Psoas muscle (tissue), 7 donors: ENCODE measurements at regions not wholly inside any gene's neighbourhood (a gene's known extent, or its start where the extent isn't known, plus 50 kb on each side); places are given as distances from the start of the nearest gene placed in this dataset.

Experiments
- ATAC-seq, 4 donors: fragments of 200-7000 bp; cut with Tn5 transposase; one replicate each; pipeline ENCODE4 v1.9.1; 2020; ENCODE audit warnings: moderate library complexity in 3 of 4, mild to moderate bottlenecking in 2 of 4
- DNase-seq, 2 donors: peaks; one replicate each; pipeline ENCODE4 v3.0.0-alpha.2; 2020
- H3K27ac ChIP-seq: fragments of 200-600 bp; one replicate; pipeline ENCODE4 v1.8.0; 2022
- H3K27me3 ChIP-seq, 3 donors: fragments of 200-600 bp in 1 of 3; one replicate each; pipeline versions ENCODE4 v1.6.1 to v1.8.0; 2013 to 2022; ENCODE audit warnings: low read length in 2 of 3, mild to moderate bottlenecking in 2 of 3, moderate library complexity in 1 of 3; ENCODE audit not compliant: insufficient read depth in 3 of 3
- H3K36me3 ChIP-seq, 2 donors: fragments of 200-600 bp in 1 of 2; one replicate each; pipeline versions ENCODE4 v1.6.1 to v1.8.0; 2013 to 2022; ENCODE audit warnings: low read depth in 1 of 2, mild to moderate bottlenecking in 1 of 2, moderate library complexity in 1 of 2; ENCODE audit not compliant: insufficient read depth in 1 of 2
- H3K4me1 ChIP-seq: fragments of 200-600 bp; one replicate; pipeline ENCODE4 v1.8.0; 2022
- H3K4me3 ChIP-seq: fragments of 200-600 bp; one replicate; pipeline ENCODE4 v1.8.0; 2022; ENCODE audit warnings: mild to moderate bottlenecking
- H3K9me3 ChIP-seq: fragments of 200-600 bp; one replicate; pipeline ENCODE4 v1.8.0; 2022
- WGBS, 3 donors: extraction: QIAGEN DNeasy Blood & Tissue Kit; methylation state at CpG; one replicate each; pipeline versions ENCODE4 v1.1.6 to v1.1.7; 2013; 5-methylcytosine and 5-hydroxymethylcytosine counted together
- intact Hi-C, 2 donors: fragments of 100-400 bp; cut with DNase I; formaldehyde crosslinking; loops; one replicate each; pipeline versions ENCODE4 v1.11.0 to v1.14.2; 2022
- TF ChIP-seq, protein P1 (sequence below): fragments of 200-600 bp; IDR thresholded peaks from one replicate; pipeline ENCODE4 v1.8.0; 2022; ENCODE audit warnings: antibody characterized with exemption
- donor health status: healthy with polysubstance abuse.
- donor health status: DM: no; HTN: no; CAD: no; lungs with moderate emphysema.
- donor health status: Bipolar disorder and iron deficiency.
- donor health status: healthy.
- donor health status: DM: yes; HTN: yes; CAD: no.
- donor health status: DM: no; HTN: no; CAD: no.
- donor health status: DM: yes; HTN: yes; CAD: no.

DNA sequence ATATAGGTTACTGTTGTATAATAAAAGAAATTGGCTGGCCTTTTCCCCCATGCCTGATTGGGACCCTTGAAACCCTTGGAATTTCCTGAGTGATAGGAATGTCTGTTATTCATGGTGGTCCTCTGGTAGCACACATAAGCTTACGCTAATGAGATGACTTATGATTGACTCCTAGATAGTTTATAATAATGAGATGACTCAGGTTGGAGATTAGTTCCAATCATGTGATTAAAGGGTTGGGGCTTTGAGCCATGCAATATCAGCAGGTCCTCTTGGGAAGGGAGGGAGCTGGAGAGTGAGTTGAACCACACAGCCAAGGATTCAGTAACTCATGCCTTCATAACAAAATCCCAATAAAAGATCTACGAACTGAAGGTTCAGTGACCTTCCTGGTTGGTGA lies 407.6 kb upstream of the MANEA start:
- no peaks in the 10 kb centered on the region for H3K9me3 ChIP-seq
- H3K4me3 ChIP-seq = no peak overlapping the region
- intact Hi-C loops = no loop called here
- 44 to 57% (median 52%) methylated on average over 2 of the region's 2 CpGs for WGBS, 3 donors
- no peak overlapping the region for H3K27ac ChIP-seq
- no peak for DNase-seq
- no peaks in the 10 kb centered on the region for H3K27me3 ChIP-seq
- no peaks in the 10 kb centered on the region for H3K4me1 ChIP-seq
- TF ChIP-seq, protein P1, sequence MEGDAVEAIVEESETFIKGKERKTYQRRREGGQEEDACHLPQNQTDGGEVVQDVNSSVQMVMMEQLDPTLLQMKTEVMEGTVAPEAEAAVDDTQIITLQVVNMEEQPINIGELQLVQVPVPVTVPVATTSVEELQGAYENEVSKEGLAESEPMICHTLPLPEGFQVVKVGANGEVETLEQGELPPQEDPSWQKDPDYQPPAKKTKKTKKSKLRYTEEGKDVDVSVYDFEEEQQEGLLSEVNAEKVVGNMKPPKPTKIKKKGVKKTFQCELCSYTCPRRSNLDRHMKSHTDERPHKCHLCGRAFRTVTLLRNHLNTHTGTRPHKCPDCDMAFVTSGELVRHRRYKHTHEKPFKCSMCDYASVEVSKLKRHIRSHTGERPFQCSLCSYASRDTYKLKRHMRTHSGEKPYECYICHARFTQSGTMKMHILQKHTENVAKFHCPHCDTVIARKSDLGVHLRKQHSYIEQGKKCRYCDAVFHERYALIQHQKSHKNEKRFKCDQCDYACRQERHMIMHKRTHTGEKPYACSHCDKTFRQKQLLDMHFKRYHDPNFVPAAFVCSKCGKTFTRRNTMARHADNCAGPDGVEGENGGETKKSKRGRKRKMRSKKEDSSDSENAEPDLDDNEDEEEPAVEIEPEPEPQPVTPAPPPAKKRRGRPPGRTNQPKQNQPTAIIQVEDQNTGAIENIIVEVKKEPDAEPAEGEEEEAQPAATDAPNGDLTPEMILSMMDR = no peak
- no peak for ATAC-seq
- H3K36me3 ChIP-seq = no peaks in the 10 kb centered on the region

DNA sequence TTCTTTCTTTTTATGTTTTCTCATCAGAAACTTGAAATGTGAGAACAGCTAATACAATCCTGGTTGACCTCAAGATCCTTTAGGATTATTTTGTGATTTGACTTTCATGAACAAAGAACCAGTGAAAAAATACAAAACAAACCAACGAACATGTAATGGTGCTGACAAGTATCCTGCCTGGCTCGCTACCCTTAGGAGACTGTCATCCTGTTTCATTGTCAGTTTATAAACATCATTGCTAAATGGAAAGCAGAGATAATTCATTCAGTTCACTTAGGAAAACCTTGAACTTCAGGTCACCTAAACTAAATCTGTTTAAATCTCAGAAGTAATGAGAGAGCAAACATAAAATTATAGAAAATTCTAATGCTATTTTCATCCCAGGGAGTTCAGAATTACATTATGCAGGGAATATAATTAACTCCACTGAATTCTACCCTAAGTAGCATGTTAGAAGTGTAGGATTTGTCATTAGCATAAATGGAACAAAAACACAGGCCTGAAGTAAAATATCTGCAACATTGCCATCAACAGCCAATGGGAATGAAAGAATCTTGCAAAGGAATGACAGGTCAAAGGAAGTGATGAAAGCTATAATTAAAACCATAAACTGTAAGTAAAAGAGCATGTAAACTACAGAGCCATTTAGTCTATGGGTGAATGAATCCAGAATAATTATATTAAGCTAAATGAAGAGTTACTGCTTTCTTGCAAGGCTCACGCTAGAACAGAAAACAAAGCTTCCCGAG lies 401.2 kb upstream of the MANEA start:
- H3K4me1 ChIP-seq = no peaks in the 10 kb centered on the region

DNA sequence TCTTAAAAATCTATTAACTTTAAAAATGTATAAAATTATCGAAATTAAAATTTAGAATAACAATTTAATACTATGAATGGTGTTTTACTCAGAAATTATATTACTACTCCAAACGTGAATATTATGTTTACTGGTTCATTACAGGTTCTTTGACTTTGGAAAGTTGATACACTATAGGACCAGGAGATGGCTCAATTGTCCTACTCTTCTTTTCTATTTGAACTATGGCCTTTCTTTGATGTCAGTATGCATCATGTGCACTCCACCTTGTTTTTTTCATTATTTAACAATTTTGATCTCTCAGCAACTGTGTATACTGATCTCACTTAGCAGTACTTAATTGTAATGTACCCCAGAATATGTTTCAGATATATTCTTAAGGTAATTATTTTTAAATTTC lies 391.5 kb upstream of the MANEA start:
- no peak overlapping the region for H3K27ac ChIP-seq
- intact Hi-C loops = no loop called here
- ATAC-seq (no peak), DNase-seq (no peak)
- no peaks in the 10 kb centered on the region for H3K9me3 ChIP-seq
- H3K4me1 ChIP-seq = no peaks in the 10 kb centered on the region
- H3K36me3 ChIP-seq = no peaks in the 10 kb centered on the region
- TF ChIP-seq, protein P1 = no peak
- 53 to 64% (median 58%) methylated on average over 2 of the region's 2 CpGs for WGBS, 3 donors
- H3K27me3 ChIP-seq = no peaks in the 10 kb centered on the region
- H3K4me3 ChIP-seq = no peak overlapping the region

More for the DNA sequence above, 401.2 kb upstream of the MANEA start:
- intact Hi-C loops = no loop called here
- DNase-seq (no peak), ATAC-seq (no peak)
- no peaks in the 10 kb centered on the region for H3K9me3 ChIP-seq
- TF ChIP-seq, protein P1 = no peak
- H3K4me3 ChIP-seq = no peak overlapping the region
- H3K36me3 ChIP-seq = no peaks in the 10 kb centered on the region
- H3K27ac ChIP-seq = no peak overlapping the region
- H3K27me3 ChIP-seq = no peaks in the 10 kb centered on the region
- 60 to 65% (median 61%) methylated on average over 4 of the region's 4 CpGs for WGBS, 3 donors

DNA sequence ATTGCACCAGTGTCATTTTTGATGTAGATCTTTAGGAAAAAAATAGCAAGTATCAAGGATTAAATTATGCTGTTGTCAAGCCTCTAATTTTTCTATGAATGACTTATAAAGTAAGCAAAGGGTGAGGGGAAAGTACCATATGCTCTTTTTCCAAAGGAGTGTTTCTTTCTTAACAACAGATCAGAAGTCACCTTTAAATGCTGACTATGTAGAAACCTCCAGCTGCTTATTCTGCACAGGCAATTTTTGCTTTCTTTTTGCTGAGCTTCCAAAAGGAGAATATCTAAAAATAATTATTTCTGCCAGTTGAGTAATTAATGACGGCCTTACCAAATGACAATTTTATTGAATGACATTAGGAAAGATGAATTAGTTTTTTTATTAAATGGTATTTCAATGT lies 390.6 kb upstream of the MANEA start:
- TF ChIP-seq, protein P1 = no peak

DNA sequence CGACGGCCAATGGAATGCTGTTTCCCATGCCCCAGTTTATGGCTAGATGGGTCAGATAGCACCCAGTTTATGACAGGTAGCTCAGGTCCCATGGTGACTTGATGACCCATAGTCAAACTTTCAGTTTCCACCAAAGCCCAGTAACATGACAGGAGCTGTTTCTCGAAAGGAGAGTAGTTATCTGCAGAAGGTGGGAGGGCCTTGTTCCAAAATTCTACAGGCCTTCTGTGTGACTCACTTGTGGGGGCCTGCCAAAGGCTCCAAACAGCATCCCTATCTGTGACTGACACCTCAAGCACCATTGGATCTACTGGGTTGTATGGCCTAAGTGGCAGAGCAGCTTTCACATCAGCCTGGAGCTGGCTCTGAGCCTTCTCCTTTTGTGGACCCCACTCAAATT lies 379.7 kb upstream of the MANEA start:
- Histone ChIP-seq H3K27me3 (peaks cover 0 to 3% (median 0%) of the 10 kb centered on the region in 3 donors), H3K4me3 (no peak overlapping the region), H3K36me3 (no peaks in the 10 kb centered on the region), H3K9me3 (no peaks in the 10 kb centered on the region), H3K4me1 (no peaks in the 10 kb centered on the region), H3K27ac (no peak overlapping the region)
- 81 to 90% (median 90%) methylated on average over 3 of the region's 3 CpGs for WGBS, 3 donors
- DNase-seq = no peak
- intact Hi-C loops = no loop called here
- TF ChIP-seq, protein P1 = no peak
- ATAC-seq = no peak

More for the DNA sequence above, 390.6 kb upstream of the MANEA start:
- Histone ChIP-seq H3K36me3 (no peaks in the 10 kb centered on the region), H3K27ac (no peak overlapping the region), H3K4me3 (no peak overlapping the region), H3K4me1 (no peaks in the 10 kb centered on the region), H3K27me3 (no peaks in the 10 kb centered on the region), H3K9me3 (no peaks in the 10 kb centered on the region)
- no peak for ATAC-seq
- DNase-seq = no peak
- intact Hi-C loops = no loop called here
- WGBS, 3 donors = 68 to 81% (median 78%) methylated on average over 1 of the region's 1 CpG
